Esophagus squamous epithelium (tissue), 5 donors: ENCODE measurements at regions not wholly inside any gene's neighbourhood (a gene's known extent, or its start where the extent isn't known, plus 50 kb on each side); places are given as distances from the start of the nearest gene placed in this dataset.
A peak's percentile ranks its signal among the peaks of the same experiment; 100 is the strongest.

Source experiments
- DNase-seq: peaks from one replicate; lab custom pipeline; 2025; lab: John Stamatoyannopoulos, UW
- H3K27ac ChIP-seq, 4 donors: fragments of 200-600 bp; sonication (generic); one replicate each; pipeline ENCODE4 v1.5.1; 2016 to 2019; ENCODE audit warnings: mild to moderate bottlenecking in 1 of 4
- H3K27me3 ChIP-seq, 4 donors: fragments of 200-600 bp; sonication (generic); 1 replicate in 3 of 4; 2 replicates in 1 of 4; pipeline versions ENCODE4 v1.5.1 to v1.6.0; 2017 to 2021; ENCODE audit warnings: antibody characterized with exemption in 1 of 4
- H3K36me3 ChIP-seq, 3 donors: fragments of 200-600 bp; sonication (generic); one replicate each; pipeline ENCODE4 v1.5.1; 2016 to 2019
- H3K4me1 ChIP-seq, 3 donors: fragments of 200-600 bp; sonication (generic); one replicate each; pipeline ENCODE4 v1.5.1; 2017 to 2019
- H3K4me3 ChIP-seq, 4 donors: fragments of 200-600 bp; sonication (generic); 1 replicate in 3 of 4; 2 replicates in 1 of 4; pipeline ENCODE4 v1.5.1; 2016 to 2019; ENCODE audit warnings: mild to moderate bottlenecking in 2 of 4, moderate library complexity in 1 of 4
- H3K9me3 ChIP-seq, 3 donors: fragments of 200-600 bp; sonication (generic); one replicate each; pipeline ENCODE4 v1.5.1; 2016 to 2019
- CTCF ChIP-seq, 6 experiments: fragments of 450-650 bp in 4 of 6; fragments of 200-600 bp in 2 of 6; sonication (generic) in 2 of 6; IDR thresholded peaks; one replicate each; pipeline ENCODE4 v1.5.1; 2016 to 2019; ENCODE audit warnings: antibody characterized with exemption in 6 of 6, mild to moderate bottlenecking in 4 of 6, moderate library complexity in 4 of 6
- POLR2A ChIP-seq, 4 donors: fragments of 450-650 bp; IDR thresholded peaks; one replicate each; pipeline ENCODE4 v1.6.1; 2017; ENCODE audit warnings: antibody characterized with exemption in 4 of 4, mild to moderate bottlenecking in 4 of 4, moderate library complexity in 3 of 4
- WGBS, 2 donors: methylation state at CpG; one replicate each; pipeline ENCODE4 v1.1.5; 2018; 5-methylcytosine and 5-hydroxymethylcytosine counted together
- intact Hi-C: fragments of 100-400 bp; cut with DNase I; formaldehyde crosslinking; loops from one replicate; pipeline ENCODE4 v1.15.0; 2022
- donor health status: DM: yes; HTN: yes; CAD: no.

- peaks cover 6 to 45% (median 8%) of the 10 kb centered on the region in 3 donors for H3K4me1 ChIP-seq
- no peaks in the 10 kb centered on the region for H3K9me3 ChIP-seq
- TF ChIP-seq CTCF (IDR thresholded peaks at IDR 0.05) (no peak), POLR2A (IDR thresholded peaks at IDR 0.05) (no peak)
- intact Hi-C loops, result loop anchor here (10.0 kb wide), 1 partner anchor 70 kb away; a partner anchor contains a TSS
- H3K27me3 ChIP-seq, result peaks cover 0 to 26% (median 0%) of the 10 kb centered on the region in 4 donors
- no peak for DNase-seq
- H3K36me3 ChIP-seq, result no peaks in the 10 kb centered on the region
- H3K27ac ChIP-seq, result peak overlapping the region in 3 of 4 donors; percentile 94 to 98 (median 95)
- 51 to 58% methylated on average over 3 of the region's 3 CpGs for WGBS, 2 donors
- H3K4me3 ChIP-seq, result peak overlapping the region in 1 of 4 donors; percentile 62
These were observed 107.1 kb downstream of the HFE start for GRCh38 chr6:26194329-26194701.

- TF ChIP-seq CTCF (IDR thresholded peaks at IDR 0.05) (no peak), POLR2A (IDR thresholded peaks at IDR 0.05) (no peak)
- intact Hi-C loops, result loop anchor here (10.0 kb wide), 1 partner anchor 70 kb away; a partner anchor contains a TSS
- 3 to 4% methylated on average over 8 of the region's 8 CpGs for WGBS, 2 donors
- no peaks in the 10 kb centered on the region for H3K9me3 ChIP-seq
- no peak for DNase-seq
- peak overlapping the region; percentile 94 to 98 (median 96) for H3K27ac ChIP-seq
- no peaks in the 10 kb centered on the region for H3K36me3 ChIP-seq
- H3K4me3 ChIP-seq, result peak overlapping the region; percentile 44 to 73 (median 64)
- H3K27me3 ChIP-seq, result peaks cover 0 to 32% (median 0%) of the 10 kb centered on the region in 4 donors
- H3K4me1 ChIP-seq, result peaks cover 5 to 45% (median 8%) of the 10 kb centered on the region in 3 donors
These were observed 107.7 kb downstream of the HFE start for GRCh38 chr6:26194816-26195375.

- peaks cover 0 to 34% (median 0%) of the 10 kb centered on the region in 4 donors for H3K27me3 ChIP-seq
- peak in 2 of 4 donors; percentile 43 to 70 for TF ChIP-seq POLR2A (IDR thresholded peaks at IDR 0.05)
- no peak for TF ChIP-seq CTCF (IDR thresholded peaks at IDR 0.05)
- H3K4me3 ChIP-seq, result peak overlapping the region; percentile 44 to 73 (median 64)
- intact Hi-C loops, result loop anchor here (10.0 kb wide), 1 partner anchor 71 kb away; a partner anchor contains a TSS
- peaks cover 5 to 51% (median 8%) of the 10 kb centered on the region in 3 donors for H3K4me1 ChIP-seq
- DNase-seq, result no peak
- peak overlapping the region; percentile 94 to 98 (median 96) for H3K27ac ChIP-seq
- no peaks in the 10 kb centered on the region for H3K9me3 ChIP-seq
- H3K36me3 ChIP-seq, result no peaks in the 10 kb centered on the region
- WGBS, 2 donors, result 0% methylated on average over 23 of the region's 23 CpGs
These were observed 108.2 kb downstream of the HFE start for GRCh38 chr6:26195376-26195923.

- Histone ChIP-seq H3K9me3 (no peaks in the 10 kb centered on the region), H3K4me3 (peak overlapping the region; percentile 44 to 73 (median 64)), H3K27ac (peak overlapping the region; percentile 94 to 98 (median 96)), H3K4me1 (peaks cover 5 to 51% (median 8%) of the 10 kb centered on the region in 3 donors), H3K27me3 (peaks cover 0 to 37% (median 0%) of the 10 kb centered on the region in 4 donors), H3K36me3 (no peaks in the 10 kb centered on the region)
- 16 to 17% methylated on average over 23 to 28 of the region's 28 CpGs for WGBS, 2 donors
- DNase-seq, result no peak
- intact Hi-C loops, result loop anchor here (10.0 kb wide), 1 partner anchor 71 kb away; a partner anchor contains a TSS
- TF ChIP-seq POLR2A (IDR thresholded peaks at IDR 0.05), result no peak
- no peak for TF ChIP-seq CTCF (IDR thresholded peaks at IDR 0.05)
These were observed 109.0 kb downstream of the HFE start for GRCh38 chr6:26195924-26196845.
